ENCODE measurements at regions not wholly inside any gene's neighbourhood (a gene's known extent, or its start where the extent isn't known, plus 50 kb on each side); places are given as distances from the start of the nearest gene placed in this dataset.

DNA sequence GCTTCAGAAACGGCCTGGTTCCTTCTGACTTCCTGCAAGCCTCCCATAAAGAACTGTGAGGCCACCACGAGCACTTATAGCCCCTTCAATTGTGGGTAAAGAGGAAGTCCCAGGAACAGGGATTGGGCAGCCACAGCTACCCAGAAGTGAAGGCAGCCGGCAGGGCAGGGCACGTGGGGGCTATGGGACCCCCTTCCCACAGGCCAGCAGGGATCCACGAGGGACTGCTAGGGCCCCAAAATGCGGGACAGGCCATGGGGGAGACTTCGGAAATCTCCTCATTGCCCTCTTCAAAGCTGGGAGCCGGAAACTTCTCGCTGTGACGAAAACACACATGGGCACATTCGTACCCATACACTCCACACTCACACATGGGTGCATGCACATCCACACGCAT is 196.1 kb upstream of the SALL3 start:
- TF ChIP-seq, protein P1, sequence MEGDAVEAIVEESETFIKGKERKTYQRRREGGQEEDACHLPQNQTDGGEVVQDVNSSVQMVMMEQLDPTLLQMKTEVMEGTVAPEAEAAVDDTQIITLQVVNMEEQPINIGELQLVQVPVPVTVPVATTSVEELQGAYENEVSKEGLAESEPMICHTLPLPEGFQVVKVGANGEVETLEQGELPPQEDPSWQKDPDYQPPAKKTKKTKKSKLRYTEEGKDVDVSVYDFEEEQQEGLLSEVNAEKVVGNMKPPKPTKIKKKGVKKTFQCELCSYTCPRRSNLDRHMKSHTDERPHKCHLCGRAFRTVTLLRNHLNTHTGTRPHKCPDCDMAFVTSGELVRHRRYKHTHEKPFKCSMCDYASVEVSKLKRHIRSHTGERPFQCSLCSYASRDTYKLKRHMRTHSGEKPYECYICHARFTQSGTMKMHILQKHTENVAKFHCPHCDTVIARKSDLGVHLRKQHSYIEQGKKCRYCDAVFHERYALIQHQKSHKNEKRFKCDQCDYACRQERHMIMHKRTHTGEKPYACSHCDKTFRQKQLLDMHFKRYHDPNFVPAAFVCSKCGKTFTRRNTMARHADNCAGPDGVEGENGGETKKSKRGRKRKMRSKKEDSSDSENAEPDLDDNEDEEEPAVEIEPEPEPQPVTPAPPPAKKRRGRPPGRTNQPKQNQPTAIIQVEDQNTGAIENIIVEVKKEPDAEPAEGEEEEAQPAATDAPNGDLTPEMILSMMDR (IDR thresholded peaks at IDR 0.05), result no peak
- no peak overlapping the region for H3K27ac ChIP-seq
- no peak overlapping the region for H3K4me3 ChIP-seq
- DNase-seq (ENCODE audit: low spot score), result no peak

DNA sequence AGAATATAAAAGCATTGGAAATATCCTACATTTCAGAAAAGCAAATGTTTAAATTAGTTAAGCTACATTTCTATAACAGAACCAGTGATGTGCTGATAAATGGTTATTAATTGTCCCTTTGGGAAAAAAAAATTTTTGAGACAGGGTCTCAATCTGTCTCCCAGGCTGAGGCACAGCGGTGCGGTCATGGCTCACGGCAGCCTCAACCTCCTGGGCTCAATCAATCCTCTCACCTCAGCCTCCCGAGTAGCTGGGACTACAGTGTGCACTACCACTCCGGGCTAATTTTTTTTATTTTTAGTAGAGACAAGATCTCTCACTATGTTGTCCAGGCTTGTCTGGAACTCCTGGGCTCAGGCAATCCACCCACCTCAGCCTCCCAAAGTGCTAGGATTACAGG is 194.8 kb upstream of the SALL3 start:
- no peak for DNase-seq (ENCODE audit: low spot score)

GRCh38 chr18:78785706-78786105 is 193.9 kb upstream of the SALL3 start:
- no peak for DNase-seq (ENCODE audit: low spot score)
- Histone ChIP-seq H3K27ac (no peak overlapping the region), H3K4me3 (no peak overlapping the region)
- TF ChIP-seq, protein P1 (IDR thresholded peaks at IDR 0.05), result no peak

More for the DNA sequence above, 194.8 kb upstream of the SALL3 start:
- H3K4me3 ChIP-seq, result no peak overlapping the region
- TF ChIP-seq, protein P1 (IDR thresholded peaks at IDR 0.05), result no peak
- no peak overlapping the region for H3K27ac ChIP-seq

- no peak overlapping the region for H3K27ac ChIP-seq
- no peak overlapping the region for H3K4me3 ChIP-seq
- DNase-seq (ENCODE audit: low spot score), result no peak
- TF ChIP-seq, protein P1 (IDR thresholded peaks at IDR 0.05), result no peak
These were observed 192.8 kb upstream of the SALL3 start for GRCh38 chr18:78786776-78787175.

DNA sequence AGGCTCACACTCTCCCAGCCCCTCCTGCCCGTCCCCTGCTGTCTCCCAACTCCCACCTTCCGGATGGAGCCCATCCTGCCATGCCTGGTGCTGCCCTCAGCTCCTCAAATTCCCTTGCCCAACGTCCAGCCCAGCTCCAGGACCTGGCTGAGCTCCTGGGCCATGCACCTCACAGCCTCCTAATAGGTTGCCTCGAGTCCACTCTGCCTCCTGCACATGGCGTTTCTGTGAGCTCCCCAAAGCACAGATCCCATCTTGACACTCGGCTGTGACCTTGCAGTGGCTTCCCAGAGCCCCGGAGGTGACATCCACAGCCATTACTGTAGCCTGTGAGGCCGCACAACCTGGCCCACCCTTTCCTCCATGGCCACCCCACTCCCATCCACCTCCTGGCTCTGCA is 191.9 kb upstream of the SALL3 start:
- TF ChIP-seq, protein P1 (IDR thresholded peaks at IDR 0.05), result no peak
- Histone ChIP-seq H3K27ac (no peak overlapping the region), H3K4me3 (no peak overlapping the region)
- DNase-seq (ENCODE audit: low spot score), result no peak

- TF ChIP-seq, protein P1 (IDR thresholded peaks at IDR 0.05), result no peak
- no peak overlapping the region for H3K27ac ChIP-seq
- H3K4me3 ChIP-seq, result no peak overlapping the region
- DNase-seq (ENCODE audit: low spot score), result no peak
These were observed 191.5 kb upstream of the SALL3 start for GRCh38 chr18:78788161-78788560.

GRCh38 chr18:78789850-78790249 is 189.8 kb upstream of the SALL3 start:
- no peak overlapping the region for H3K27ac ChIP-seq
- peak overlapping the region; percentile 34 for H3K4me3 ChIP-seq
- DNase-seq (ENCODE audit: low spot score), result no peak
- TF ChIP-seq, protein P1 (IDR thresholded peaks at IDR 0.05), result no peak

Data from coronary artery (tissue), 2 donors.